CD4-positive, alpha-beta T cell treated with Interferon alpha-2 for 1 hour (primary cell): ENCODE measurements at regions not wholly inside any gene's neighbourhood (a gene's known extent, or its start where the extent isn't known, plus 50 kb on each side); places are given as distances from the start of the nearest gene placed in this dataset.

Experiments used
- DNase-seq, 2 donors: peaks; one replicate each; pipeline ENCODE4 v3.0.0-alpha.2; 2020 to 2022

- DNase-seq = no peak
These were observed 201.1 kb downstream of the PCDH20 start for GRCh38 chr13:61214551-61214950.

- DNase-seq = peak in 1 of 2 donors; percentile 1
These were observed 209.8 kb downstream of the PCDH20 start for GRCh38 chr13:61205898-61206297.

- no peak for DNase-seq
These were observed 211.6 kb downstream of the PCDH20 start for GRCh38 chr13:61204025-61204424.

- no peak for DNase-seq
These were observed 213.6 kb downstream of the PCDH20 start for GRCh38 chr13:61202042-61202441.

- no peak for DNase-seq
These were observed 222.8 kb downstream of the PCDH20 start for GRCh38 chr13:61192826-61193225.

GRCh38 chr13:61188057-61188456, 227.6 kb downstream of the PCDH20 start:
- DNase-seq = no peak

GRCh38 chr13:61187471-61187870, 228.2 kb downstream of the PCDH20 start:
- no peak for DNase-seq

- DNase-seq = no peak
These were observed 232.0 kb downstream of the PCDH20 start for GRCh38 chr13:61183670-61184069.

GRCh38 chr13:61180234-61180633, 235.4 kb downstream of the PCDH20 start:
- DNase-seq = no peak

GRCh38 chr13:61179741-61180140, 235.9 kb downstream of the PCDH20 start:
- no peak for DNase-seq

- no peak for DNase-seq
These were observed 244.8 kb downstream of the PCDH20 start for GRCh38 chr13:61170856-61171255.

GRCh38 chr13:61162636-61163035, 253.0 kb downstream of the PCDH20 start:
- no peak for DNase-seq

GRCh38 chr13:61162106-61162505, 253.5 kb downstream of the PCDH20 start:
- no peak for DNase-seq

GRCh38 chr13:61156753-61157152, 258.9 kb downstream of the PCDH20 start:
- DNase-seq = no peak

- no peak for DNase-seq
These were observed 264.6 kb downstream of the PCDH20 start for GRCh38 chr13:61151062-61151461.

- no peak for DNase-seq
These were observed 266.3 kb downstream of the PCDH20 start for GRCh38 chr13:61149331-61149730.

GRCh38 chr13:61148691-61149315, 266.8 kb downstream of the PCDH20 start:
- no peak for DNase-seq

- no peak for DNase-seq
These were observed 267.4 kb downstream of the PCDH20 start for GRCh38 chr13:61148211-61148610.

- no peak for DNase-seq
These were observed 269.1 kb downstream of the PCDH20 start for GRCh38 chr13:61146571-61146970.

GRCh38 chr13:61146158-61146557, 269.5 kb downstream of the PCDH20 start:
- no peak for DNase-seq

GRCh38 chr13:61144834-61145593, 270.6 kb downstream of the PCDH20 start:
- DNase-seq = no peak

GRCh38 chr13:61144301-61144700, 271.3 kb downstream of the PCDH20 start:
- no peak for DNase-seq

GRCh38 chr13:61142506-61142905, 273.1 kb downstream of the PCDH20 start:
- no peak for DNase-seq

- no peak for DNase-seq
These were observed 276.8 kb downstream of the PCDH20 start for GRCh38 chr13:61138857-61139256.

- DNase-seq = no peak
These were observed 279.1 kb downstream of the PCDH20 start for GRCh38 chr13:61136515-61136914.
